VCaP (cell line): ENCODE measurements at regions not wholly inside any gene's neighbourhood (a gene's known extent, or its start where the extent isn't known, plus 50 kb on each side); places are given as distances from the start of the nearest gene placed in this dataset.

Source experiments
- H3K27ac ChIP-seq: fragments of 450-650 bp; 2 replicates; pipeline ENCODE4 v1.5.1; 2017
- CTCF ChIP-seq: fragments of 450-650 bp; conservative IDR thresholded peaks from 2 replicates; pipeline ENCODE4 v1.5.1; 2017; ENCODE audit warnings: mild to moderate bottlenecking, moderate library complexity

DNA sequence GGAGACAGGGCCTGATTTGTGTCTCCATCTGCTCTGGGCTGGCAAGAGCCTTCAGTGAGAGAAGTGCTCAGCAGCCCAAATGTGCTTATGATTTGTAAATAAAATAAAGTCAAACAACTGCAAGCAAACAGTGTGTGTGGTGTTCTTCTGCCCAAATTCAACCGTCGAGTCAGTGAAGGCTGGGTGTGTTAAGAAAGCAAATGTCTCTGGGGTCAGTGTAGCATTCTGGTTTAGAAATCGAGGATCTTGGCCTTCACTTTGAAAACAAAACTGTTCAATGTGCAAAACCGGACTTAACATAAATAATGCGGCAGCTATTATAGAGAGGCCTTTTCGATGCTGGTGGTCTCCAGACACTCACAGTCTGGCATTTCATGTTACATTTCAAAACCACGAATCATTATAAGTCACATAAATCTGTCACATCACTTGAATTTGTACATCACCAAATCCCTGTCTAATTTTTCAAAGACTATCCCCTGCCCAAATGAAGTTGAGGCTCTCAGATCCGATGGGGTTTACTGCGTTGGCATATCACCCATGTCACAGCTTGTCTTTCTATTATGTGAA lies 158.6 kb upstream of the MYOCD start:
- TF ChIP-seq CTCF, result no peak
- no peak overlapping the region for H3K27ac ChIP-seq

GRCh38 chr17:12509801-12510200 lies 155.9 kb upstream of the MYOCD start:
- no peak overlapping the region for H3K27ac ChIP-seq
- no peak for TF ChIP-seq CTCF

DNA sequence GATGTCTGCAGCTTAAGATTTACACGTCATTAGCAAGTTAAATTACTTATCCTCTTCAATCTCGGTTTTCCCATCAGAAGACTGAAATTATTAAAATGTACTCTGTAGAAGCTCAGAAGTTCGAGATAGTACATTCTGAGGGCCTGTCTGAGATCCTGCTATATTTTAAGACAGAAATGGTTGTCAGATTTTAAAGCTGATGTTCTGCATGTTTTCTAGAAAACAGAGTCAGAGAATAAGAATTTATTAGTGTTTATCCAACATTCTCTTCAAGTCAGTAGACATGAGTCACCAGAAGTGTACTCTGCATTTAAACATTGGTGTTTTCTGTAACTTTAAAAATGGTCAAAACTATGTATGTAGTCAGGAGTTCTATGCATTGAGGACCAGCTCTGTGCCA lies 155.2 kb upstream of the MYOCD start:
- TF ChIP-seq CTCF, result no peak
- no peak overlapping the region for H3K27ac ChIP-seq

DNA sequence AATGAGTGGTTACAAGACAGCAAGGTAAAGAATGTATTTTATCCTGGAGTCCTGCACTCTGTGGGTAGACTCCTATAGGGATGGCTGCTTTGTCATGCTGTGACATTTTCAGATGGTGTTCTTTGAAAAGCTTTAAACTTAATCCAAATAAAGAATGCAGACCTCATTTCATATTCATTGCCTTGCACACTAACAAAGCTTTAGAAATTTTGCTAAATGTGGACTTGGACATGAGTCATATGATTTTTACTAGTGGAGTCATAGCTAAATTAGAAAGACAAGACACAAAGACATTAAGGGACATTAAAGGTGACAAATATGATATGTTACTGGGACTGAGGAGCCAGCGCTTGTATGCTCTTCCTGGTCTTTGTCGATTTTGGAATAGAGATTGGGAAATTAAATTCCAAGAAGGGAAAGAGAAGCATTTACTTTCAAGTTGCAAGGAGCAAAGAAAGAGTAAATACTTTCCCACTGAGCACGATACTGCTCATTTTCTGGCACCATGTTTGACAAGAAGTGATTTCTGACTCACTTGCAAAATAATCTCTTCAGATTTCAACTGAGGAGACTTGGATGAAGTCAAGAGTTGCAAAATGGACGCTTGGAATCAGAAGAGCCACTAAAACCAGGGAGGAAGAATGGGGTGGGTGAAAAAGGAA lies 152.9 kb upstream of the MYOCD start:
- no peak overlapping the region for H3K27ac ChIP-seq
- TF ChIP-seq CTCF, result no peak

- no peak for TF ChIP-seq CTCF
- no peak overlapping the region for H3K27ac ChIP-seq
Observed at GRCh38 chr17:12514596-12514995, 151.1 kb upstream of the MYOCD start.

GRCh38 chr17:12519956-12520594 lies 145.6 kb upstream of the MYOCD start:
- no peak overlapping the region for H3K27ac ChIP-seq
- no peak for TF ChIP-seq CTCF

GRCh38 chr17:12521416-12521815 lies 144.3 kb upstream of the MYOCD start:
- TF ChIP-seq CTCF, result no peak
- no peak overlapping the region for H3K27ac ChIP-seq
